ENCODE measurements at regions not wholly inside any gene's neighbourhood (a gene's known extent, or its start where the extent isn't known, plus 50 kb on each side); places are given as distances from the start of the nearest gene placed in this dataset.

- no peak for TF ChIP-seq SMC3 (IDR thresholded peaks at IDR 0.05; ENCODE audit: low read depth, low read length)
- no peak for TF ChIP-seq FOS (IDR thresholded peaks at IDR 0.05; ENCODE audit: low read depth, low read length)
- TF ChIP-seq MAZ (IDR thresholded peaks at IDR 0.05; ENCODE audit: borderline replicate concordance, low read depth, low read length), result no peak
- TF ChIP-seq POLR2A (IDR thresholded peaks at IDR 0.05; ENCODE audit: low read depth, low read length), result no peak
- no peak for TF ChIP-seq RFX5 (IDR thresholded peaks at IDR 0.05; ENCODE audit: low read depth, low read length)
- H3K4me1 ChIP-seq (ENCODE audit: control insufficient read depth, insufficient read depth, low read length), result no peaks in the 10 kb centered on the region
- H4K20me1 ChIP-seq (ENCODE audit: insufficient read depth, low read length), result no peaks in the 10 kb centered on the region
- no peak overlapping the region for H3K56ac ChIP-seq (ENCODE audit: extremely low read depth, insufficient read depth, low read length)
- CTCF ChIA-PET, result no interaction called here
- intact Hi-C loops (cut with micrococcal nuclease) (no loop called here), in situ Hi-C loops (cut with MboI; ENCODE audit: low sequenced_read_pairs) (no loop called here), dilution Hi-C loops (cut with HindIII; ENCODE audit: low sequenced_read_pairs, unreplicated experiment) (no loop called here)
- DNase-seq, result no peak
- no peak overlapping the region for H3K14ac ChIP-seq (replicated peaks; ENCODE audit: low read depth, low read length)
- no peak overlapping the region for H2BK15ac ChIP-seq (ENCODE audit: low read depth, low read length)
- no peak overlapping the region for H2AK5ac ChIP-seq (ENCODE audit: low read depth, low read length)
- H3K18ac ChIP-seq (ENCODE audit: low read depth, low read length), result no peak overlapping the region
- H3K9me3 ChIP-seq (ENCODE audit: control insufficient read depth, insufficient read depth, low read length), result peaks cover 12% of the 10 kb centered on the region; the same call in 1 of the 2 replicates
- H2AK9ac ChIP-seq (replicated peaks; ENCODE audit: low read depth, low read length, poor library complexity), result no peak overlapping the region
- no peak overlapping the region for H3K4me2 ChIP-seq (ENCODE audit: low read depth, low read length)
- no peak overlapping the region for H4K8ac ChIP-seq (ENCODE audit: low read depth in 2 of 2, low read length in 2 of 2)
- no TSS peak for BruUV-seq (replicated peaks)
- H3K27me3 ChIP-seq (ENCODE audit: control insufficient read depth, insufficient read depth, low read length), result no peaks in the 10 kb centered on the region
- no peaks in the 10 kb centered on the region for H3K36me3 ChIP-seq (ENCODE audit: control insufficient read depth, insufficient read depth, low read length)
- no peak overlapping the region for H3K4ac ChIP-seq (ENCODE audit: low read depth, low read length)
- H3K79me1 ChIP-seq (ENCODE audit: low read depth in 1 of 2, low read length in 2 of 2), result no peaks in the 10 kb centered on the region
- H3K27ac ChIP-seq (ENCODE audit: insufficient read depth, low read length), result no peak overlapping the region
- WGBS, 2 experiments (ENCODE audit: extremely low coverage in 2 of 2, insufficient read length in 1 of 2), result no CpG with 5 or more reads among the region's 3 CpGs
- no peak overlapping the region for H4K5ac ChIP-seq (ENCODE audit: low read depth, low read length)
- H4K91ac ChIP-seq (ENCODE audit: insufficient read depth, low read depth, low read length), result no peak overlapping the region
- H2BK120ac ChIP-seq (ENCODE audit: low read depth, low read length), result no peak overlapping the region
- H3K23ac ChIP-seq (ENCODE audit: low read depth, low read length), result no peak overlapping the region
- H3K9ac ChIP-seq (ENCODE audit: low read depth, low read length), result no peak overlapping the region
- H3K4me3 ChIP-seq (ENCODE audit: insufficient read depth, low read depth, low read length), result no peak overlapping the region
- no peak overlapping the region for H2BK5ac ChIP-seq (ENCODE audit: low read depth, low read length, poor library complexity, severe bottlenecking)
- no peak overlapping the region for H2AFZ ChIP-seq (replicated peaks; ENCODE audit: low read length, poor library complexity)
- H3K9me1 ChIP-seq (ENCODE audit: insufficient read depth, low read length), result no peaks in the 10 kb centered on the region
- ATAC-seq (ENCODE audit: low read depth), result no peak
- POLR2A ChIA-PET (ENCODE audit: unreplicated experiment), result no interaction called here
- H2BK20ac ChIP-seq (ENCODE audit: low read depth, low read length), result no peak overlapping the region
Measured at GRCh38 chr11:92018332-92018731, 206.3 kb upstream of the FAT3 start.

Measured in IMR-90 (cell line).